ENCODE measurements at regions not wholly inside any gene's neighbourhood (a gene's known extent, or its start where the extent isn't known, plus 50 kb on each side); places are given as distances from the start of the nearest gene placed in this dataset.

DNA sequence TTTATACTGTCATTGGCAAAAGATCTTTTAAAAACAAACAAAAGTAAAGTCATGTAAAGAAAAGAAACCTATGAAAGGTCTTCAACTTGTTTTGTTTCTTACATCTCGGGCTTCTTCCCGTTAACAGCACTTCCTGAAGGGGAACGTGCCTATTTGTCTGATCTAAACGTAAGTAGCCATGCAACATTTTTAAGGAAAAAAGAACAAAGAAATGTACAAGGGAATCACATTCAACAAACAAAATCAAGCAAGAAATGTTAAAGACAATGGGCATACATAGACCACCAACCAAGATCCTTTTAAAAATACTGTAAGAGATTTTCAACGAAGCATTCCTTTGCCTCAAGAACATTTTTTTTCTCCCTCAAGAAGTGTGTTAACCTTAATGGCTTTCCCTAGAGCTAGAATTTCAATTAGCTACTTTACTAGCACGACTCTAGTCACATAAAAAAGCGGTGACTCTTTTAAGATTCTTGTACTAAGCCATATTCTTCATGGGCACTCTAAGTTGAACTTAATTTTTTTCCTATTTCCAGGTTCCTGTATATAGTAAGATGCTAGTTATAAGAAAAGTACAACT lies 112.0 kb upstream of the TTC29 start:
- Histone ChIP-seq H3K27me3 (ENCODE audit: low read length) (no peaks in the 10 kb centered on the region), H4K20me1 (ENCODE audit: insufficient read depth, low read depth, low read length) (no peaks in the 10 kb centered on the region), H2AFZ (ENCODE audit: low read length) (0 out of 2 replicates have a peak overlapping the region, but pooled peaks have one; percentile 32), H3K9ac (ENCODE audit: low read length) (peak overlapping the region; percentile 8; the same call in 1 of the 2 replicates), H3K27ac (ENCODE audit: low read length) (no peak overlapping the region), H3K9me2 (replicated peaks; ENCODE audit: insufficient read depth, low read length) (no peaks in the 10 kb centered on the region), H3K4me1 (ENCODE audit: low read length) (peaks cover 13% of the 10 kb centered on the region), H3K36me3 (ENCODE audit: insufficient read depth, low read length) (no peaks in the 10 kb centered on the region), H3K4me3 (ENCODE audit: low read length) (peak overlapping the region; percentile 34), H3K4me2 (ENCODE audit: low read depth, low read length, poor library complexity, severe bottlenecking) (peak overlapping the region; percentile 48), H3K9me3 (ENCODE audit: low read length) (no peaks in the 10 kb centered on the region), H3K79me2 (ENCODE audit: low read length) (no peaks in the 10 kb centered on the region)
- DNase-seq: no peak

DNA sequence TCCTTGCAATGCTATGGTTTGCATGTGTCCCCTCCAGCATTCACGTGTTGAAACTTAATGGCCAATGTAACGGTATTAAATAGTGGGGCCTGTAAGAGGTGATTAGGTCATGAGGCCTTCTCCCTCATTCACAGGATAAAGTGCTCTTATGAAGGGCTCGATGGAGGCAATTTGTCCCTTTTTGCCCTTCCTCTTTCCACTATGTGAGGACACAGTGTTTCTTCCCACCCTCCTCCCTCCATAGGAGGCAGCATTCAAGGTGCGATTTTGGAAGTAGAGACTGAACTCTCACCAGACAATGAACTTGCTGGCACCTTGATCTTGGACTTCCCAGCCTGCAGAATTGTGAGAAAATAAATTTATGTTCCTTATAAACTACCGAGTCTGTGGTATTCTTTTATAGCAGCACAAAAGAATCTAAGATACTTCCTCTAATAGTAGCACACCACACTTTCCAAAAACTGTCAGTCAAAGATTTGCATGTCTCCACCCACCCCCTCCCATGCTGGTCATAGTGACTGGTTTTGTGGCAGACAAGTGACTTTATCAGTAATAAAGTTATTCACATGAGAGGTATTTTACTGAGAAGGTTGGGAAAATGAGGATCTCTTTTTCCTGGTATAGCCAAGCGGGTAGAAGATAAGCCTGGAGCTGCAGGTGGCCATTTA lies 113.5 kb upstream of the TTC29 start:
- Histone ChIP-seq H3K27me3 (ENCODE audit: low read length) (no peaks in the 10 kb centered on the region), H3K9ac (ENCODE audit: low read length) (no peak overlapping the region), H3K4me3 (ENCODE audit: low read length) (no peak overlapping the region), H3K4me2 (ENCODE audit: low read depth, low read length, poor library complexity, severe bottlenecking) (no peak overlapping the region), H3K9me2 (replicated peaks; ENCODE audit: insufficient read depth, low read length) (no peaks in the 10 kb centered on the region), H4K20me1 (ENCODE audit: insufficient read depth, low read depth, low read length) (no peaks in the 10 kb centered on the region), H3K4me1 (ENCODE audit: low read length) (peaks cover 13% of the 10 kb centered on the region), H3K36me3 (ENCODE audit: insufficient read depth, low read length) (no peaks in the 10 kb centered on the region), H2AFZ (ENCODE audit: low read length) (0 out of 2 replicates have a peak overlapping the region, but pooled peaks have one; percentile 9), H3K79me2 (ENCODE audit: low read length) (no peaks in the 10 kb centered on the region), H3K9me3 (ENCODE audit: low read length) (no peaks in the 10 kb centered on the region), H3K27ac (ENCODE audit: low read length) (no peak overlapping the region)
- DNase-seq: peak; percentile 69

DNA sequence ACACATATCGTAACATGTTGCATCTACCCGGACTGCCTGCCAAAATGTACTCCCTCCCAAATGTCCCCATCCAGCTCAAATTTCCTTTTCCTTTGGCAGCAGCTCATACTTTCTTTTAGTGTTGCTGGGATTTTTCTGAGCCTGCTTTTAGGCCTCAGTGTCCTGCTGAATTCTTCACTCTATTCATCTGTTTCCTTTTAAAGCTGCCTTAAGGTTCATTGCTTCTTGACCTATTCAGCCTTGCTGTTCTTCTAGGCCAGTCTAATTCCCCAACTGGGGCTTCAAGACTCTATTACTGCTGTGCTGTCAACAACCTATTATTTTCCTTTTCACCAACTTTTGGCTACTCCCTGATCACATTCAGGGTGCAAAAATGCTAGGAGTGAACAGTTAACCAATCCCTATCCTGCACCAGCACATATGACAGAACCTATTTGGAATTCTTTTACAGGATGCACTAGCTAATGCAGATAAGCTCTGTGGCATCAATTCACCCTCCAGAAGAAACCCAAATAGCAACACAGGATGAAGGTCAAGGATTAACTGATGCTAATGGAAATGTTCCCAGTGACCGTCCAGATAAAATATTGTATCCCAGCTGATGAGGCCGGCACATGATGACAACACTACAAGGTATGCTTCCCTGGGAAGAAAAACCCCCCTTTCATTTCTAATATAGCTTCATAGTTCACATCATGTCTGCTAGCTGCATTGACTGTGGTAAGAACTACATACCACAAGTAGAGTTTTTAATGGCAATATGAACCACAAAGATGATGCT lies 114.7 kb upstream of the TTC29 start:
- no peak for DNase-seq
- H2AFZ ChIP-seq (ENCODE audit: low read length): no peak overlapping the region
- no peak overlapping the region for H3K9ac ChIP-seq (ENCODE audit: low read length)
- H4K20me1 ChIP-seq (ENCODE audit: insufficient read depth, low read depth, low read length): no peaks in the 10 kb centered on the region
- H3K27me3 ChIP-seq (ENCODE audit: low read length): no peaks in the 10 kb centered on the region
- H3K27ac ChIP-seq (ENCODE audit: low read length): no peak overlapping the region
- no peak overlapping the region for H3K4me3 ChIP-seq (ENCODE audit: low read length)
- no peaks in the 10 kb centered on the region for H3K9me2 ChIP-seq (replicated peaks; ENCODE audit: insufficient read depth, low read length)
- no peaks in the 10 kb centered on the region for H3K36me3 ChIP-seq (ENCODE audit: insufficient read depth, low read length)
- no peaks in the 10 kb centered on the region for H3K9me3 ChIP-seq (ENCODE audit: low read length)
- H3K79me2 ChIP-seq (ENCODE audit: low read length): no peaks in the 10 kb centered on the region
- no peak overlapping the region for H3K4me2 ChIP-seq (ENCODE audit: low read depth, low read length, poor library complexity, severe bottlenecking)
- peaks cover 13% of the 10 kb centered on the region for H3K4me1 ChIP-seq (ENCODE audit: low read length)

DNA sequence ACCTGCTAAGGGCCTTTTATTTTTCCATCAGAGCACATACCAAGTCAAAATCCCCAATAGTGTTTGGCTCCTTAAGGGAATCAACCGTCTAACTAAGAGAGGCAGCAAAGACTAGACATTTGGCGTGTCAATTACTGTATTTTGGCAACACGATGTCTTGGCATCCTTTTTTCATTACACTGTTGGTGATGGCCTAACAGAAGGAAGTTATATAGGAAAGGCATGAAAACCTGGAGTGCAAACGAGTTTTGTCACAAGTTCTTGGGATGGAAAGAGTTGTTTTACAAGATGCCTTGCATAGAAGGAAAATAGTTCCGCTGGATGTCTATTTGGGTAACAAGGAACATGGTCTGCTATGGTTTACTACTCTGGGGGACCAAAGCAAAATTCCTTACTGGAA lies 119.2 kb upstream of the TTC29 start:
- Histone ChIP-seq H3K9ac (ENCODE audit: low read length) (no peak overlapping the region), H3K27me3 (ENCODE audit: low read length) (no peaks in the 10 kb centered on the region), H3K9me3 (ENCODE audit: low read length) (no peaks in the 10 kb centered on the region), H3K36me3 (ENCODE audit: insufficient read depth, low read length) (no peaks in the 10 kb centered on the region), H3K9me2 (replicated peaks; ENCODE audit: insufficient read depth, low read length) (no peaks in the 10 kb centered on the region), H3K4me1 (ENCODE audit: low read length) (no peaks in the 10 kb centered on the region), H4K20me1 (ENCODE audit: insufficient read depth, low read depth, low read length) (no peaks in the 10 kb centered on the region), H3K79me2 (ENCODE audit: low read length) (no peaks in the 10 kb centered on the region), H3K4me2 (ENCODE audit: low read depth, low read length, poor library complexity, severe bottlenecking) (no peak overlapping the region), H3K27ac (ENCODE audit: low read length) (no peak overlapping the region), H3K4me3 (ENCODE audit: low read length) (no peak overlapping the region), H2AFZ (ENCODE audit: low read length) (no peak overlapping the region)
- DNase-seq: no peak

- Histone ChIP-seq H4K20me1 (ENCODE audit: insufficient read depth, low read depth, low read length) (no peaks in the 10 kb centered on the region), H3K9me2 (replicated peaks; ENCODE audit: insufficient read depth, low read length) (no peaks in the 10 kb centered on the region), H3K27ac (ENCODE audit: low read length) (no peak overlapping the region), H3K9ac (ENCODE audit: low read length) (no peak overlapping the region), H3K79me2 (ENCODE audit: low read length) (no peaks in the 10 kb centered on the region), H3K9me3 (ENCODE audit: low read length) (no peaks in the 10 kb centered on the region), H3K4me1 (ENCODE audit: low read length) (no peaks in the 10 kb centered on the region), H3K36me3 (ENCODE audit: insufficient read depth, low read length) (no peaks in the 10 kb centered on the region), H2AFZ (ENCODE audit: low read length) (no peak overlapping the region), H3K4me2 (ENCODE audit: low read depth, low read length, poor library complexity, severe bottlenecking) (no peak overlapping the region), H3K4me3 (ENCODE audit: low read length) (no peak overlapping the region), H3K27me3 (ENCODE audit: low read length) (peaks cover 4% of the 10 kb centered on the region; the same call in 1 of the 2 replicates)
- no peak for DNase-seq
Measured at GRCh38 chr4:147068564-147068963, 122.9 kb upstream of the TTC29 start.

DNA sequence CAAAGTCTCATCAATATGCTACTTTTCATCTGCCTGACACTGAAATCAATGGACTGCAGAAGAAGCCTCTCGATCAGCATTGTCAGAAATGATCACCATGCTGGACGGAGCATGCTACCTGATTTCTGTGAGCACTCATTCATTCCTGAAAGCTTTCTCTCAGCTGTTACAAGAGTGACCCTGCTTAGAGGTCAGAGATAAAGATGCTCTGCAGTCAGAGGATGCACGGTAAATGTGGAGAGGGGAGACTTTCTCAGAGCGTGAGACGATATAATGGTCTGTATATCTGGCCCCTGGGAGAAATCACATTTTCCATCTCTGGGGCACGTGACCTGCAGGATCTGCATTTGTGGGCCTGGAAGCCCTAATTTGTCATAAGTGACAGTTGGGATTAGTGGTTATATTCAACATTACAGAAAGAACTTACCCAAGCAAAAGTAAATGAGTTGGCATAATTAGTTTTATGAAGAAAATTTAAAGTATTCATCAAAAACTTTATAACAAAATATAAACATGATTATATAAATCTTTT lies 125.6 kb upstream of the TTC29 start:
- Histone ChIP-seq H4K20me1 (ENCODE audit: insufficient read depth, low read depth, low read length) (no peaks in the 10 kb centered on the region), H3K4me2 (ENCODE audit: low read depth, low read length, poor library complexity, severe bottlenecking) (no peak overlapping the region), H3K9me3 (ENCODE audit: low read length) (no peaks in the 10 kb centered on the region), H3K27me3 (ENCODE audit: low read length) (peaks cover 4% of the 10 kb centered on the region; the same call in 1 of the 2 replicates), H3K4me1 (ENCODE audit: low read length) (no peaks in the 10 kb centered on the region), H3K9me2 (replicated peaks; ENCODE audit: insufficient read depth, low read length) (no peaks in the 10 kb centered on the region), H3K79me2 (ENCODE audit: low read length) (no peaks in the 10 kb centered on the region), H3K36me3 (ENCODE audit: insufficient read depth, low read length) (no peaks in the 10 kb centered on the region), H3K4me3 (ENCODE audit: low read length) (no peak overlapping the region), H3K27ac (ENCODE audit: low read length) (no peak overlapping the region), H3K9ac (ENCODE audit: low read length) (no peak overlapping the region), H2AFZ (ENCODE audit: low read length) (no peak overlapping the region)
- no peak for DNase-seq

- H3K4me2 ChIP-seq (ENCODE audit: low read depth, low read length, poor library complexity, severe bottlenecking): no peak overlapping the region
- DNase-seq: no peak
- H3K27me3 ChIP-seq (ENCODE audit: low read length): peaks cover 4% of the 10 kb centered on the region; the same call in 1 of the 2 replicates
- H3K79me2 ChIP-seq (ENCODE audit: low read length): no peaks in the 10 kb centered on the region
- H3K36me3 ChIP-seq (ENCODE audit: insufficient read depth, low read length): no peaks in the 10 kb centered on the region
- H3K9me3 ChIP-seq (ENCODE audit: low read length): no peaks in the 10 kb centered on the region
- no peaks in the 10 kb centered on the region for H4K20me1 ChIP-seq (ENCODE audit: insufficient read depth, low read depth, low read length)
- no peak overlapping the region for H3K4me3 ChIP-seq (ENCODE audit: low read length)
- H3K4me1 ChIP-seq (ENCODE audit: low read length): no peaks in the 10 kb centered on the region
- no peak overlapping the region for H3K9ac ChIP-seq (ENCODE audit: low read length)
- no peaks in the 10 kb centered on the region for H3K9me2 ChIP-seq (replicated peaks; ENCODE audit: insufficient read depth, low read length)
- H2AFZ ChIP-seq (ENCODE audit: low read length): no peak overlapping the region
- H3K27ac ChIP-seq (ENCODE audit: low read length): no peak overlapping the region
Measured at GRCh38 chr4:147076179-147076578, 130.5 kb upstream of the TTC29 start.

DNA sequence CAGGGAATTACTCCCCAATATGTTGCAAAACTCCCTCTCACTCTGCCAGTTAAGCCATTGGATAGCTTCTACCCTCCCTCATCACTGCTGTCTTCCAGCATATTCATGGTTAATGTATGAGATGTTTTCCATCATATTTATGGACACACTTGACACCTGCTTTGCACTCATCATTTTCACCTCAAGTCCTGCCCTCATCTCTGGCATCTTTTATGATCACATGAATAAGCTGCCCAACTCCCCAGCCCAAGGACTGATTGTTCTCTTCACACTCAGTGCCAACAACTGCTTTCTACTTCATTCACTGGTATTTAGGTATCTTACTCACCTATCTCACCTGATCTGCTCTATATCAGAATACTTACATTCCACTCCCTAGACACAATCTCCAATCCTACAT lies 131.1 kb upstream of the TTC29 start:
- Histone ChIP-seq H3K9me3 (ENCODE audit: low read length) (no peaks in the 10 kb centered on the region), H4K20me1 (ENCODE audit: insufficient read depth, low read depth, low read length) (no peaks in the 10 kb centered on the region), H3K27me3 (ENCODE audit: low read length) (peaks cover 4% of the 10 kb centered on the region; the same call in 1 of the 2 replicates), H3K27ac (ENCODE audit: low read length) (no peak overlapping the region), H2AFZ (ENCODE audit: low read length) (no peak overlapping the region), H3K4me2 (ENCODE audit: low read depth, low read length, poor library complexity, severe bottlenecking) (no peak overlapping the region), H3K4me1 (ENCODE audit: low read length) (no peaks in the 10 kb centered on the region), H3K9me2 (replicated peaks; ENCODE audit: insufficient read depth, low read length) (no peaks in the 10 kb centered on the region), H3K79me2 (ENCODE audit: low read length) (no peaks in the 10 kb centered on the region), H3K36me3 (ENCODE audit: insufficient read depth, low read length) (no peaks in the 10 kb centered on the region), H3K9ac (ENCODE audit: low read length) (no peak overlapping the region), H3K4me3 (ENCODE audit: low read length) (no peak overlapping the region)
- no peak for DNase-seq
